NCI-H1417 treated with DMSO at 0.1 percent for 48 hours (cell line): ENCODE measurements at regions not wholly inside any gene's neighbourhood (a gene's known extent, or its start where the extent isn't known, plus 50 kb on each side); places are given as distances from the start of the nearest gene placed in this dataset.
A peak's percentile ranks its signal among the peaks of the same experiment; 100 is the strongest.

Experiments used
- DNase-seq: peaks from one replicate; lab custom pipeline; 2025; lab: John Stamatoyannopoulos, UW

DNA sequence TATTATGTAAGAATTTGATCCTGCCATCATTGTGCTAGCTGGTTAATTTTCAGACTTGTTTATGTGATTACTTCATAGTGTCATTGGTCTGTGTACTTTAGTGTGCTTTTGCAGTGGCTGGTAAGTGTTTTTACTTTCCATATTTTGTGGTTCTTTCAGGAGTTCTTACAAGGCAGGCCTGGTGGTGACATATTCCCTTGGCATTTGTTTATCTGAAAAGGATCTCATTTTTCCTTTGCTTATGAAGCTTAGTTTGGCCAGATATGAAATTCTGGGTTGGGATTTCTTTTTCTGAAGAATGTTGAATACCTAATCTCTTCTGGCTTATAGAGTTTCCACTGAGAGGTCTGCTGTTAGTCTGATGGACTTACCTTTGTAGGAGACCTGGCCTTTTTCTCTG lies 72.8 kb upstream of the MC4R start:
- DNase-seq, result no peak

DNA sequence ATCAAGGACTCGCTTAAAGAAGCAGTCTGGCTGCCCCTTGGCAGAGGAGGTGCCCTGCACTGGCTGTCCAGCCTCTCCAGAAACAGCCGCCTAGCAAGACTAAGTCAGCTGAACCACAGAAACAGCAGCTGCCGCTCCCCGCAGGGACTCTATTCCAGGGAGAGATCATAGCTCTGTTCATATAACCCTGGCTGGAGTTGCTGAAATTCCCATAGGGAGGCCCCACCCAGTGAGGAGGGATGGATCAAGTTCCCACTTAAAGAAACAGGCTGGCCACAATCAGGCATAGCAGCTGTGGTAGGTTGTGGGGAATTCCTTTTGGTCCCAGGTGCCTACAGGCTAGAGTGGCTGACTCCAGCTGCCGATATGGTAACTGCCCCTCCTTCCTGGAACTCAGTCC lies 74.2 kb upstream of the MC4R start:
- no peak for DNase-seq

DNA sequence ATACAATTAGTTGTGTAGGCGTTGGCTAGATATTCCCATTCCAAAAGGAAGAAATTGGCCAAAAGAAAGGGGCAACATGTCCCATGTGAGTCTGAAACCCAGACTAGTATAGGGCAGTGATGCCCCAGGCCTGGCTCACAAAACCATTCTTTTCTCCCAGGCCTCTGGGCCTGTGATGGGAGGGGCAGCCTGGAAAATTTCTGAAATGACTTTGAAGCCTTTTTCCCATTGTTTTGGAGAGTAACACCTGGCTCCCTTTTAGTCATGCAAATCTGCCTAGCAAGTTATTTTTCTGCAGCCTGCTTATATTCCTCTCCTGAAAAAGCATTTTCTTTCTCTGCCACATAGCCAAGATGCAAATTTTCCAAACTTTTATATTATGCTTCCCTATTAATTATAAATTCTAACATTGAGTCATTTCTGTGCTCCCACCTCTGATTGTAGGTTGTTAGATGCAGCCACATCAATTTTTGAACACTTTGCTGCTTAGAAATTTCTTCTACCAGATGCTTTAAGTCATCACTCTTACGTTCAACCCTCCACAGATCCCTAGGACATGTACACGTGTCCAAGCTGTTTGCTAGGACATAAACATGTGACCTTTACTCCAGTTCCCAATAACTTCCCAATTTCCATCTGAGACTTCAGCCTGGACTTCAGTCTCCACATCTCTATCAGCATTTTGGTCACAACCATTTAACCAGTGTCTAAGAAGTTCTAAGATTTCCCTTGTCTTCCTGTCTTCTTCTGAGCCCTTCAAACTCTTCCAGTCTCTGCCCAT lies 76.1 kb upstream of the MC4R start:
- no peak for DNase-seq

DNA sequence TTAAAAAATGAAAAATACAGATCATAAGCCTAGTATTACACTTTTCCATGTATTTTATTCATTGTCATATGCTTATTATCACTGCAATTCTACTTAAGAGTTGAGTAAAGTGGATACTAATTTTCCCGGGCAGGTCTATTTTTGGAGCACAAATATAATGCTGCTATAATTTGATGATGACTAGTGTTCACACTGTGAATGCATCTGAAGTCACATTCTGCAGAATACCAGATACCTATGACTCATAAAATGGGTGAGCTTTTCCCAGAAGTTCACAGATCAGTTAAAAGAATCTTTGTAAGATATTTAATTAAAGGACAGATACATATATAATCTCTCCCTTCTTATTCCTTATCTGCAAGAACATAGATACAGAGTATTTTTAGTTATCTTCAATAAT lies 79.8 kb upstream of the MC4R start:
- peak; percentile 19 for DNase-seq

DNA sequence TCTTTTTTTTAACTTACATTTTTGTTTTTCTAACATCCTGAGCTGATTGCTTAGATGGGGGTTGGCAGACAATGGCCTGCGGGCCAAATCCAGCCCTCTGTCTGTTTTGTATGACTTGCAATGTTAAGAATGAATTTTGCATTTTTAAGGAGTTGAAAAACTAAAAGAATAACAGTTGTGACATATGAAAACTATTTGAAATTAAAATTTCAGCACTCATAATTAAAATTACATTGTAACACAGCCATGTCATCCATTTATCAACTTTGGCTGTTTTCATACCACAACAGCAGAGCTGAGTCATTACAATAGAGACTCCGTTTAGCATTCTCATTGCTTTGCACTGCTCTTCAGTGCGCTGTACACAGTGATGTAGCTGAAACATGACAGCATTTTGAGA lies 94.1 kb upstream of the MC4R start:
- DNase-seq, result no peak

DNA sequence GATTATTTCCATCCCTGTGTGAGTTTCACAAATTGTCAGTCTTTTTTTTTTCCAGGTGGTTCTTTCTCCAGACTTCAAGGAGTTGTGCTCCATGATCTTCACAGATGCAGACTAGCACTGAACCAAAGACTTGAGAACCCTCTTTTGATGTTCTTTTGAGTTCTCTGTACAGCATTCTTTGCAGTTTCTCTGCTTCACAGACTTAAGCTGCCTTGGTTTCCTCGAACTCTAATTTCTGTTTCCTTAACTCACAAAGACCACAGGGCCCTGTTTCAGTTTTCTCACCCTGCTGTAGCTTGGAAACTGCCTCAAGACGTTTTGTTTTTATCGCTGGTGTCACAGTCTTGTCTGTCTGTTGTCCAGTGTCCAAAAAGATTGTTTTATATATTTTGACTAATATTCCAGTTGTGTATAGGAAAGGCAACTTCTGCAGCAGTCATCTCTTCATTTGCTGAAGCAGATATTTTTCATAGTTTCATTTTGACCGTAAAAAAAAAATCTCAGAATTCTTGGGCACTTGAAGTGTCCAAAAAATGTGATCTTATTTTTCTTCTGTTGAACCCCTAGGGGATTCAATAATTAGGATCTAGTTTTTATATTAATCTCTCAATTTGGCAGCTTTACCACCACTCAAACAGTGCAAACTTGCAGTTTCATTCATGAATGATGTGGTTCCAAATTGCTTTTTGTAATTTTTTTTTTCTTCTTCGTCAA lies 97.0 kb upstream of the MC4R start:
- no peak for DNase-seq

DNA sequence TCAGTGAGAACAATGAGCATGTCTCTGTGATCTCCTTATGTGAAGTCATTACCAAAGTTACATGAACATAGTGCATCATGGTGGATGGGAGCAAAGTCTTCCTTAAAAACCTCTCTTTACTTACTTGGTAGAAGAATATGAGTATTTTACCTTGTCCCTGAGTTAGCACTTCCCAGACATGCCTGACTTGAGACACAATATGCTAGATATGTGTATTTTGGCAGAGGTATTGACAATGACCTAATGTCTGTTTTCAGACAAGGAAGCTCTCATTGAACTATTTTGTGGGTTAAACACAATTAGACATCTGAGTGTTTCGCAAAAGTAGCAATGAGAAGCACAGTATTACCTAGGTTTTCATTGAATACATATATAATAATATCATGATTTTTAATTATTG lies 99.1 kb upstream of the MC4R start:
- DNase-seq, result no peak

DNA sequence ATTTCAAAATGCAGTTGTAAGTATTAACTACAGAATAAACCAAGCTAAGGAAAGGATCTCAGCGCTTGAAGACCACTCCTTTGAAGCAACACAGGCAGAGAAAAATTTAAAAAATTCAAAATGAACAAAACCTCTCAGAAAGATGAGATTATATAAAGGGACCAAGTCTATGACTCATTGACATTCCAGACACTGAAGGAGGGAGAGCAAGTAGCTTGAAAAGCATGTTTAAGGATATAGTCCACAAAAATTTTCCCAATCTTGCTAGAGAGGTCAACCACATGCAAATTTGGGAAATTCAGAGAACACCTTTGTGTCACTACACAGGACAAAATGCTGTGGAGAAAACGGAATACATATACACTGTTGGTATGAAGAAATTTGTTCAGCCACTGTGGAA lies 112.6 kb upstream of the MC4R start:
- no peak for DNase-seq

DNA sequence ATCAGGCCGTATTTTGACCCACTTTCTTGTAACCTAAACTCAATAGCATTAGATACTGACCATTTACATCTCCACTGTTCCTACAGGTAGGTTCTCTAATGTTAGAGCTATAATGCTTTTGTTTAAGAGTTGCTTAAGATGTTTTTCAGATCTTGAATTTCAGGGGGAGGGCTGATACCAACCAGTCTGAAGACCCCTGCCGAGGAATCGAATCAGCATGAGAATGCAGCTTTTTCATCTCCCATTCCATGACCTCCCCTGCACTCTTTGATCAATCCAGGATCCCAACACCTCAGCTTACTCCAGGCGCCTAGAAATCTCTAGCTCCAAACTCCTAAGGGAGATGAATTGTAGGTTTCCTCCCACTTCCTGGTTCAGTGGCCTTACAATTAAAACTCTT lies 120.5 kb upstream of the MC4R start:
- DNase-seq, result no peak

DNA sequence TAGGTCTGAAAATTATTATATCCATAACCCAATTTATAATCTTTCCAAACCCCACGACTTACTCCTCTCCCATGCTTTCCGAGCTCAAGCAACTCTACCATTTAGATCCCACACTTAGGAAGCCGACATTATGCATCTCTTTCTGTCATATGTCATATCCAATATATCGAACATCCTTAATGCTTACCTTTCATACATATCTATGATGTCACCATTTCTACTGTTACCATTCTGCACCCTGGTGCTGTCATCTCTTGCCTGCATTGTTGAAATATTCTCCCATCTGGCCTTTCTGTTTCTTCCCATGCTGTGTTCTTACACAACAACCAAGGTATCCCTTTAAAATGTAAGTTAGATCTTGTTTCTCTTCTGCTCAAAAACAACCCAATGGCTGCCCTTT lies 127.1 kb upstream of the MC4R start:
- no peak for DNase-seq

DNA sequence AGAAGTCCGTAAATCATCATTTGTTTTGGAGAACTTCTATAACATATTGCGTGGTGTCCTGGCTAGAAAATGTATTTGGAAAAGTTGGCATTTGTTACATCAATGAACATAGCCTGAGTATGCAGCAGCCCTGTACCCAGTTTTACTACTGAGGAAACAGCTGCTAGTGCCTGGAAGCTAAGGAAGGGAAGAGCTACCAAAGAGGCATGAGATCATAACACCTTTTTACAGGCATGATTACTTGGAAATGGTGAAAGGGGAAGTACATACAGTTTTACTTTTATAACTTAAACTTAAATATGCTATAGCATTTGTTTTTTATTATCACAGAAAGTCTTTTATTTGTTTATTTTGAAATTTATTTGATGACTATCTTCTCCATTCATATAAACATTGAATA lies 128.4 kb upstream of the MC4R start:
- no peak for DNase-seq

DNA sequence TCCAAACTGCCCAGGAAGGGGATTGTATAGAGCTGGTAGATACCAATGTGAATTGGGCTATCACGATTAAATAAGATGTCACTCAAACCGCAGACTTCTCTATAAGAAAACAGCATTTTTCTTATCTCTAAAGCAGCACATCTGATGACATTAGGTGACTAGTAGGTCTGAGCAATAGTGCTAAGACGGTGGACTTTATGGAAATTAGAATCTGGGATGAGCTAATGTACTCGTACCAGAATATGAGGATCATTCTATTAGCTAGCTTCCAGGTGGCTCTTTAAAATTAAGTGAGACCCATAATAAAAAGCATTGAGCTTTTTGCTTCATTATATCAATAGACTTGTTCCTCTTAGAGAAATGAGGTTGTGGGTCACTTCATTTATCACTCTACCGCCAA lies 130.0 kb upstream of the MC4R start:
- DNase-seq, result no peak

DNA sequence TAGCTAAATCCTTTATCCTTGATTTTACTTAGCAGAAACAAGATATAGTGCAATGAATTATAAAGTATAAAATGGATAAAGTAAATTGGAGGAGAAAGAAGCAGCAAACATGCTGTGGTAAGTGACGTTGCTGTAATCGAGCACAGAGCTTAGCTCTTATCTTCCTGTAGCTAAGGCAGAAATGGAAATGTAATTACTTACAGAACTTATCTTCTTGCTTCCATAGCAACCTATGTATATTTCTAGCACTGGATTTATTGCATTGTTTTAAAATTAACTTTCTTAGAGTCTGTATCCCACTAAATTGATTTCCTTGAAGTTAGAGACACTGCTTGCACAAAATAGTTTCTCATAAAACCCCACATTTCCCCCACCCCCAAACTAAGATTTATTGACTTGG lies 130.6 kb upstream of the MC4R start:
- no peak for DNase-seq

DNA sequence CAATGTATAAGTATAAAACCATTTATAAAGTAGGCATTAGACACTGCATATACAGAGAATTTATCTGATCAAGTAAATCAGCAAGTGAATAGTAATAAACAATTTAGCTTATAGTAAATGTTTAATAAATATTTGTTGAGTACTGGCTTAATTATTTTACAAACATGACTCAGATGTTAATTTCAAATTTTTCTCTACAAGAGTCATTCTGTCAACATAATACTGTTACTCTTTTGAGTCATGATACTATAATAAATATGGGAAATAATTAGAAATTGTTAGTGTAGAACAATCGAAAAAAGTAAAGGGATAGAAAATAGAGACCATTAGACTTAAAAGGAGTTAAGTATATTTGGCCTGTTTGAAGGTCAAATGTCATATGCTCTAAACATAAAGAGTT lies 133.6 kb upstream of the MC4R start:
- no peak for DNase-seq

DNA sequence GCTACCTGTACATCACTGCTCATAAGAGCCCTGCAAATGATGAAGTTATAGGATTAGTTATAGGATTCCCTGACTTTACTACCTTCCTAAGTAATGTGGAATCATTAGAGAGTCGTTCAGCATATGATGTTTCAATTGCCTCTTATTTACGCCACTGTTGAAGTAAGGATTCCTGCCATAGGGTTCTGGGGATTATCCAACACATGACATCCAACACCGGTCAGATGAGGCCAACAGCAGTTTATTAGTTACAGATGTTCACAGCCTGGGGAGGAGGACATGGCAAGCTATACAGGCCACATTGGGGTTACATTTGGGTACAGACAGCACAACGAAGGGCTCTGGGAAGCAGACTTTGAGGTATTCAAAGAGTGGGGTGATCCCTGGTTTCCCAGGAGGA lies 134.1 kb upstream of the MC4R start:
- DNase-seq, result no peak

DNA sequence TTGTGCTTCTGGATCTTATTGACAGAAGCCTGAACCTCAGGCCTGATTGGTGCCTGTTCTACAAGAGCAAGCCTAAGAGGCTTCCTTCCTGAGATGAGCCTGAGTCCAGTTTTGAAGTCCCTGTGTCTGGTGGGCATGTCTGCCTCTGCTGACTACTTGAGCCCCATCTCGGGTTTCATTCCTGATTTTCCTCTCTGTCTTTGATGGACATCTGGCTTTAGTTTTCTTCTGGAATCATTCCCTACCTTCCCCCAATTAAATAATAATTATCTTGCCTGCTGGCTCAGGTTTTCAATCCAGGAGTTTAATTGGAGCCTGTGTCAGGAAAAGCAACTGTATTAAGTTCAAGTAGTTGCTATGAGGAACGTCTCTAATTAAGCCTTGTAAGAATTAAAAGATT lies 135.5 kb upstream of the MC4R start:
- no peak for DNase-seq

DNA sequence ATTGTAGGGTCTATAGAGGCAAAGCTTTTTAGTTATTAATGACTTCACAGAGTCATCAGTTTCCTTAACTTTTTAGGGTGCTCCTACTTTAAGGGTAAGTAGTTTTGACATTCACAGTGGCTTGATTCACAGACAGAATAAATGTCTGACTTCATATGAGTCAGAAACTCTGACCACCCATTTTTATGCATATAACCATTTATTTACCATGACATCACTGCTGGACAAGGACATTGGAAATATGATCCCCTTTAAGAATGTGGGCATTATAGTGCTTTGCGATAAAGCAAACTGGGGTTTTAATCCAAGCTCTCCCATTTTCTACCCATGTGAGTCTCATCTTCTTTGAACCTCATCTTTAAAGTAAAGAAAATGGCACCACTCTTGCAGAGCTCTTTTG lies 162.0 kb upstream of the MC4R start:
- DNase-seq, result no peak

DNA sequence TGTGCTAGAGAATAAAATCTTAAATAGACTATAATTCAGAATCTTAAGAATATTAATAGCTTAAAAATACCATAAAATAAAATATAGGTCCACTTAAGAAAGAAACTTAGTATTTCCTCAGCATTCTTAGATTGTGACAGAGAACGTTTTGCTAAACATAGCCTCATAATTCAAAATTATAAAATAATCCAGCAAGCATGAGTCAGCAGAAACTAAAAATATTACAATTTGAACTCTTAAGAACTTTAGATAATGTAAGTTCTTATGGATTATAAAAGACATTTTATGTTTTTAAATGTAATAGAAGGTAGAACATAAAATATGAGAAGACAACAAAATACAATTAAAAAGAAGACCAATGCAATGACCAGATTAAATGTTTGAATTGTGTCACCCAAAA lies 164.5 kb upstream of the MC4R start:
- no peak for DNase-seq

DNA sequence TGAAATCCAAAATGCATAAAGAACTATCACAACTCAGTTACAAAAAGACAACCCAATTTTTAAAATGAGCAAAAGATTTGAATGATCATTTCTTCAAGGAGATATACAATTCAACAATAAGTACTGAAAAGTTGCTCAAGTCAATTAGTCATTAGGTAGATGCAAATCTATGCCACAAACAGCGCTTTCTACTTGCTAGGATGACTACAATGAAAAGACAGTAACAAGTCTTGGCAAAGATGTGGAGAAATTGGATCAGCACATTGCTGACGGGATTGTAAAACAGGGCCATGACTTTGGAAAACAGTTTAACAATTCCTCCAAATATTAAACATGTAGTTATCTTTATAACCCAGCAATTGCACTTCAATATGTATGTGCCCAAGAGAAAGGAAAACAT lies 166.3 kb upstream of the MC4R start:
- no peak for DNase-seq

DNA sequence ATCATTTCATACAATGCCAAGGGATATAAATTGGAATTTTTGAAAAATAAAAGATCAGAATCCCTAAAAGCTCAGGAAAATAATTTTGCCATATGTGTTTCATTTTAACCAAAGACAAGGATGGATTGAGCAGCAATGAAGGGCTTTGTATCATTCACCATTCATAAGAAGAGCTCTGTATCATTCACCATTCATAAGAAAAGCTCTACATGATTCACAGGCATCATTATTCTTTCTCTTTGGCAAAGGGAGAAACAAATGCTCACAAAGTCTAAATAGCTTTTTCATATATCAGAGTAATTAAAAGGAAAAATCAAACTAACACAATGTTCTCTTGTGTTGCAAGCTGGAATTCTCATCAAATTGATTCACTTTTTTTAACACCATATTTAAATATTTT lies 169.1 kb upstream of the MC4R start:
- DNase-seq, result no peak

DNA sequence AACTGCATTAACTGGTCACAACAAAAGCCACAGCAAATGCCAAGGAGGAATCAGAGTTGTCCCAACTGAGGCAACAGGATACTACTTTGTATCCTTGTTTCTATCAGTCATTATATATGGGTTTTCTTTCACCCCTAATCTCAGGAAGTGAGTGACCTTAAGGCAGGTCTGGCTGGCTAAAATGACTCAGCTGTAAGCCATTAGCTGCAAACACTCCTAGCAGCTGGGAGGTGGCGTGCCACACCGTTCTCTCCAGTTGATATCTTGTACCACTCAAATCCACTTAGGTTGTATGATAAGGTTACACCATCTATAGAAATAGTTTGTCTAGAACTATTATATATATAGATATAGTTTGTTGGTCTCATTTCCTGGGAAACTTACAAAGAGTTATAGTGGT lies 171.1 kb upstream of the MC4R start:
- DNase-seq, result no peak

DNA sequence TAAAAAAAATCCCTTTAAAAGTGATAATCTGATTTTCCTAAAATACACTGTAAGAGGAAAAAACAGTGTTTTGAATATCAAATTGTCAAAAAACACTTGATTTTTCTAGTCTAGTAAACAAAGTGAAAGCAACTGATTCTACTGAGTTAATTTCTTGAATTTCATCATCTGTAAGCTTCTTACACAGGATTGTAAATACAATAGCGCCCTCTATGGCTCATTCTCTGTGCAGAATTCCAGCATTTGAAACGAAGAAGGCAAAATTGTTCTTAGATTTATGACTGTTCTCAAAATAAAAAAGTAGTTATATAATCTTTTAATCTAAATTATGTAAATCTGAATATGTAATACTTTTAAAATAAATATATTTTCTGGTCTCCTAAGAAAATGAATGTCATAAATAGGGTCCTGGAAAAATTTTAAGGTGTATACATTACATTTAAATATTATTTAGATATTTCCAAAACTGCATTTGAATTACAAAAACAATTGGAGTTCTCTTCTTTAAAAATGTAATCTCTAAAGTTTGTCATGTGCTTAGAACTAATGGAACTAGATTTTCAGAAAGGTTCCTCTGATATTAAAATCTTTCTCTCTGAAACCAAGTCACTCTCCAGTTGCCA lies 176.9 kb upstream of the MC4R start:
- peak; percentile 71 for DNase-seq

DNA sequence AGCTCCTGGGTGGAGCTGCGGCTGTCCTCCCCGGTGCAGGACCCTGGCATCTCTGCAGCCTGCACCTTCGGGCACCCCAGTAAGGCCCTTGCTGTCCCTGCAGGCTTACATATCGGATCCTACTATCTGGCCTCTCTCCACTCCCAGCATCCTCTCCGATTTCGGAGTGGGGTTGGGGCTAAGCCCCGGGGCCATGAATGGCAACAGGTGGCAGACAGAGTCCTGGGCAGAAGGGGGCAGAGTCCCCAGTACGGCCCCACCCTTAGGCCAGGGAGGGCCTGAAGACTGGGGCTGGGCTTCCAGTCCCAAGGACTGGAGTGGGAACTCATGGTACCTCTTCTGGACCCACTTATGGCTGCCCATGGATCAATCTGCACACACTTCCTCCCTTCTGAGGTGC lies 180.4 kb upstream of the MC4R start:
- DNase-seq, result no peak

DNA sequence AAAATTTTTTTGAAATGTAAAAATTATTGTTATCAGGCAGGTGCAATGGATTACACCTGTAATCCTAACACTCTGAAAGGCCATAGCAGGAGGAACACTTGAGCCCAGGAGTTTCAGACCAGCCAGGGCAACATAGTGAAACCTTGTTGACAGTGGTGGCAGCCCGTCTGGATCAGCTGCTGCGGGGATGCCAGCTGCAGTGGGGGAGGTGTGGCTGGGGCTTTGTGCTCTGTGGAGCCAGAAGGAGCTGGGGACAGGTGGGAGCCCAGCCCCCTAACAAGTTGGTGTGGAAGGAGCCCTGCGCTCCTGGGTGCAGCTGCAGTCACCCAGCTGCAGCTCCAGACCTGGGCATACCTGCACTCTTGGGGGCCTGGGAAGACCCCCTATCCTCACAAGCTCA lies 182.4 kb upstream of the MC4R start:
- DNase-seq, result no peak
